Glomerular visceral epithelial cell (primary cell): ENCODE measurements at regions not wholly inside any gene's neighbourhood (a gene's known extent, or its start where the extent isn't known, plus 50 kb on each side); places are given as distances from the start of the nearest gene placed in this dataset.
"Not testable (repeated sequence)": the region's sequence is repeated elsewhere in the genome, so short reads cannot be mapped to it uniquely, and the experiment has no call there.

Experiments
- DNase-seq: peaks from one replicate; pipeline ENCODE4 v3.0.0-alpha.2; 2016; ENCODE audit errors: extremely low spot score

DNA sequence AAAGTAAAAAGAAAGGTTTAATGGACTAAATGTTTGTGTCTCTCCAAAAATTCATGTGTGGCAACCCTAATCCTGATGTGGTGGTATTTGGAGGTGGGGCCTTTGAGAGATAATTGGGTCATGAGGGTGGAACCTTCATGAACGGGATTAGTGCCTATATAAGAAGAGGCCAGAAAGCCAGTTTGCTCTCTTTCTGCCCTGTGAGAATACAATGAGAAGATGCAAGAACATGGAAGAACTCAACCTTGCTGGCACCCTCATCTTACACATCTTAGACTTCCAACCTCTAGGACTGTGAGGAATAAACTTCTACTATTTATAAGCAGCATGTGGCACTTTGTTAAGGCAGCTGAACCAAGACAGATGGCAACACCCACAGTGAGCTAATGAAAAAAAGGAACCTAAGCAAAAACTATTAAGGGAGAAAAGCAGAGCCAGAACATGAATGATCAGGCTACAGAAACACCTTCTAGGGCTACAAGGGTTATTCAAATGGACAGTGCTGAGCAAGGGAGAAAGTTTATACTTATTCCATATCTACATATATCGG lies 159.5 kb downstream of the PLK2 start:
- DNase-seq: no peak

DNA sequence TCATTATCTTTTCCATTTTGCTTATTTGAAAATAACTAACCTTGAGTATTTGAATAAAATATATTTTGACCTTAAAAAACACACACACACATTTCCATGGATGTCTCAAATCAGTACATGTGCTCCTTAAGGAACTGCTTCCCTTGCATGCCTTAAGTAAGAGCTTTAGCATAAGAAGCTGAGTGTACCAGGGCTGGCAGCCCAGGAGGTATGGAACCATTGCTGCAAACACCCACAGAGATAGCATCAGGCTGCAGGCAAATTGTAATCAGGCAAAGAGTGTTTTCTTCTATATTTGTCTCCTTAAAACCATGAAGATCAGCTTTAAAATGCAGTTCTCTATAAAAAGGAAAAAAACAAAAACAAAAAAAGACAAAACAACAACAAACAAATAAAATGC lies 160.6 kb downstream of the PLK2 start:
- DNase-seq: no peak

DNA sequence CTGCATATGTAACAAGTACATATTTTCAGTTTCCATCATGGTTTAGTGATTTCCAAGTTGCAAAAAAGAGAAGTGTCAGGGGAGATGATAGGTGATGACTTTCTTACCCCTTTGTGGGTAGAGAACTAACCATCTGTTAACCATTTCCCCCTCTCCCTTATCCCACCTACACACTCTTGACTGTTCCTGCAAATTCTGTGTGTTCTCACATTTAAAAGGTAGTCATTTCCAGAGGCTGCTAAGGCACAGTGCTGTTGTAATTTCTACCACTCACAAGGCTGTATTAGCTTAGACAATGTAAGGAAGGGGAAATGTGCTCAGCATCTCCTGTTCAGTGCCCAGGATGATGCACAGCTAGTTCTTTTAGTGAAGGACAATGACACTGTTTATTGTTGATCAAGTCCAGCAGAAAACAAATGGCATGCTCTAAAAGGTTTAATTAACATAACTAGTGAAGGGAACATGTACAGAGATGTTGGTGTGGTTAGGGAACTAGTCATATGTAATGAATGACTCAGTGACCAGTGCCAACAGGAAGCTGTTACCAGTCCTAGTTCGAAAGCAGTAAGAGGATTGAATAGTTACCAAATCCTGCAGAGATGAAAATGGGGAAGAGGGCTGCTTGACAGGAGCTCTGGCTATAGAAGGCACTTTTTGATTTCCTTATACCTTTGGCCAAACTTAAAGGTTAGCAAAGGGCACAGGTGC lies 165.1 kb downstream of the PLK2 start:
- DNase-seq: peak; percentile 54

DNA sequence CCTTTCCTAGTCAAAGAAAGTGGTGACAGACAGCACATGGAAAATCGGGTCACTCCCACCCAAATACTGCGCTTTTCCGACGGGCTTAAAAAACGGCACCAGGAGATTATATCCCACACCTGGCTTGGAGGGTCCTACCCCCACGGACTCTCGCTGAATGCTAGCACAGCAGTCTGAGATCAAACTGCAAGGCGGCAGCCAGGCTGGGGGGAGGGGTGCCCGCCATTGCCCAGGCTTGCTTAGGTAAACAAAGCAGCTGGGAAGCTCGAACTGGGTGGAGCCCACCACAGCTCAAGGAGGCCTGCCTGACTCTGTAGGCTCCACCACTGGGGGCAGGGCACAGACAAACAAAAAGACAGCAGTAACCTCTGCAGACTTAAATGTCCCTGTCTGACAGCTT lies 171.6 kb downstream of the PLK2 start:
- not testable (repeated sequence) for DNase-seq

DNA sequence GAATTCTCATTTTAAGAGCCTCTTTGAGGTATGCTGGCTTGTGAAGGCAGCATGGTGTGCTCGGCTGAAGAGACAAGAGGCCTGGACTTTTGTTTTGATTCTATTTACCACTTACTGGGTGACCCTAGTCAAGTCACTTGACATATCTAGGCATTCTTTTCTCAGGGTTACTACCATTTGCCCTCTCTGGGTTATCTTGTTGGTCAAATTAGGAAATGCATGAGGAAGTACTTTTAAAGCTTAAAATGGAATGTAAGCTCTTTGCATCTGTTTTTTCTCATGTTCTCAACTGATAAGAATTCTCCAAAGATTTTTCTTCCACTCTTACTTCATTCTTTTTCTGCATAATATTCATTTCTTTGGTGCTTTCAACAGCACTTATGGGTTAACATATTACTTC lies 173.1 kb downstream of the PLK2 start:
- DNase-seq: no peak

DNA sequence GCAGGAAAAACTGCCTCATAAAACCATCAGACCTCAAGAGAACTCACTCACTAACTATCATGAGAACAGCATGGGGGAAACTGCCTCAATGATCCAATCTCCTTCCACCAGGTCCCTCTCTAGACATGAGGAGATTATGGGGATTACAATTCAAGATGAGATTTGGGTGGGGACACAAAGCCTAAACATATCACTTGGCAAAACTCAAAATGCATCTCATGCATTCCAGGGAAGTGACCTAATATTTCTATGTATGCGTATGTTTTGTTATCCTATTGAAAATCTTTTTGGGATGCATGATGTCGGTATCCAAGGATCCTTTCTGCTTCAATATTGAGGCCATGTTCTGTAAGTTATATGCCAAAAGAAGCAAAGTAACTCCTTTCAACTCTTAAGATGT lies 174.0 kb downstream of the PLK2 start:
- DNase-seq: no peak

DNA sequence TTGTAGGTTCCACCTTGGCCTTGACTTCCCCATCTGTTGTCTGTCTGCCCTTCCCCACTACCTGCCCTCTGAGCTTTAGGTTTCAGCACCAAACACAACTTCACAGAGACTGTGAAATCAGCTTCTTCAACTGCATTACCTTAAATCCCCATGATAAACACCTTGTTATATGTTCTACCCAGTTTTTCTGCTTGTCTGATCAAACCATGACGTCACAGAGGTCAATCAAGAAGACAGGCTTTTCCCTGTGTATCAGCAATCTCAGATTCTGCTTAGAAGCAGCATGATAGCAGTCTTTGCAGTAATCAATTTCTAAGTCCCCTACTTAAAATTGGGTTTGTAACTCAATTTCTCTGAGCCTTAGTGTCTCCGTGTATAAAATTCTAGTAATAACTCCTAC lies 175.0 kb downstream of the PLK2 start:
- no peak for DNase-seq

DNA sequence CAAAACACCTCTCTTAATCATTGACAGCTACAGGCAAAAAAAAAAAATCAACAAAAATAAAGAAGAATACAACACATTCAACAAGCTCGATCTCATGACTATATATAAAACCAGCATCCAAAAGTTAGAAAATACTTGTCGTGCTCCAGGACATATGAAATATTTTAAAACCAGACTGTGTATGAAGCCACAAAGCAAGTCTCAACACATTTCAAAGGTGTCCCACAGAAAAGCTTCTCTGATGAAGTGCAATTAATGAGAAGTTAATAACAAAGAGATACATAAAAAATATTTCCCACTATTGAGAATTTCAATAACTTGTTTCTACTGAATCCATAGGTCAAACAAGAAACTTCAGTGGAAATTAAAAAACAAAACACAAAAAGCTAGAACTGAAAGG lies 178.7 kb downstream of the PLK2 start:
- DNase-seq: no peak

DNA sequence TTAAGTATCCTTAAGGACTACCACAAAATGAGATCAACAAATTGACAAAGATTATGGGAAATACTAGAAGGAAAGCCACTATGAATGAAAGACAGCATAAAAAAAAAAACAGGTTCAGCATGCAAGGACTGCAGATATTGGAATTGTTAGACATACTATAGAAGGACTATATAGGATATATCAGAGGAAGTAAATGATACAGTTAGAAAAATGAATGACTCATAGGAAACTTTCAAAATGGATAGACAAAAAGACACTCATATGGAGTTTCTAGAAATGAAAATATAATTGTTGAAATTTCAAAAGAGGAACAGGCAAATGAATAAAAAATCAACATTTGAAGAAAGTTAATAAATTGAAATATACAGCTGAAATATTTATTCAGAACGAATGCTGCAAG lies 180.6 kb downstream of the PLK2 start:
- DNase-seq: no peak

DNA sequence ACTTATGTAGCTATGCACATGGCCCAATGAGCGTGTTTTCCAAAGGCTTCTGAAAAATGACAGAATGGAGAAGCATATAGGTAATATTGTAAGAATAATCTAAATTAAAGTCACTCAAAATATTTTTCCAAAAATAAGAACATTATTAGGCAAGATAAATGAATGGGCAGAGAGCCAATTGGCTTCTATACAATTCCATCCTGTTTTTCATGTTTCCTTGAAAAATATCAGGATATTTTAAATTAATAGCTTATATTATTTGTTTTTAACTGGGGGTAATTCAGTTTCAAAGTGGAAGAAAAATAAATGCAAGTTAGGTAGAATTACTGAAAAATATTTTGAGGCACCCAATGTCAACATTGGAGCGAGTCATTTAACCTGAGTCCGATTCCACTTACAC lies 183.5 kb downstream of the PLK2 start:
- no peak for DNase-seq

DNA sequence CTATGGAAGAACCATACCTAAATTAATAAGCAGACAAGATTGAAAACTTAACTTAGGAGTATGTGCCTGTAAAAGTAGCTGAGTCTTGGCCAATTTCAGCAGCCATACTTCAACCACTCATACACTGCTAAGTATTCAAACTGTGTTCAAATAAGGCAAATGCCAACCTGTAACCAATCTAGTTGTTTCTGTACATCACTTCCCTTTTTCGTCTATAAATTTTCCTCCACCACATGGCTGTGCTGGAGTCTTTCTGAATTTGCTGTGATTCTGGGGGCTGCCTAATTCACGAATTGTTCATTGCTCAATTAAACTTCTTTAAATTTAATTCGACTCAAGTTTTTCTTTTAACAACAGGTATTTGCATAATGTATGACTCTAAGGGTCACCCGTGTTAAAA lies 184.4 kb downstream of the PLK2 start:
- DNase-seq: no peak

DNA sequence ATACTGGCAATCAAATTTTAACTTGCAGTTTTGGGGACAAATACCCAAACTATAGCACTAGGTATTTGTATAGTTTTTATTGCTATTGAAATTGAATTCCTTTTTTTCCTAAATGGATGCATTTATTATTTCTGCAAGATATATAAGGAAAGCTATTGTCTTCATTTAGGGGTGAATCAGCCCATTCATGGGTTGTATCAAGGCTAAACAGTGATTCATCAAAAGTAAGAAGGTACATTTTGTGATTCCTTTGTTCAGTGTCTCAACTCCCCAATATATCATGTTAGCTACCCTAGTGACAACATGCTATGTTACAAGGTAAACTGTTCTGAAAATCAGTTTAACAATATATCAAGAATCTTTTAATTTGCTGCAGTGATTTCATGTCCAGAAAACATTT lies 185.7 kb downstream of the PLK2 start:
- DNase-seq: no peak

DNA sequence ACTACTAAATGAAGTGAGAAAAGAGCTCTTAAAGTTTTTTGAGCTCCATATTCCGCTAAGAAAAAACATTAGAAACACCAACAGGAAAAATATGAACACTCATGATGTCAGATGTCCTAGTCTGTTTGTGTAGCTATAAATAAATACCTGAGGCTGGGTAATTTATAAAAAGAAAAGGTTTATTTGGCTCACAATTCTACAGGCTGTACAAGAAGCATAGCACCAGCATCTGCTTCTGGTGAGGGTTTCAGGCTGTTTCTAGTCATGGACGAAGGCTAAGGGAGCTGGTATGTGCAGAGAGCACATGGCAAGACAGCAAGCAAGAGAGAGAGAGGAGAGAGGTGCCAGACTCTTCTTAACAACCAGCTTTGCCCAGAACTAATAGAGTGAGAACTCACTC lies 186.2 kb downstream of the PLK2 start:
- no peak for DNase-seq

DNA sequence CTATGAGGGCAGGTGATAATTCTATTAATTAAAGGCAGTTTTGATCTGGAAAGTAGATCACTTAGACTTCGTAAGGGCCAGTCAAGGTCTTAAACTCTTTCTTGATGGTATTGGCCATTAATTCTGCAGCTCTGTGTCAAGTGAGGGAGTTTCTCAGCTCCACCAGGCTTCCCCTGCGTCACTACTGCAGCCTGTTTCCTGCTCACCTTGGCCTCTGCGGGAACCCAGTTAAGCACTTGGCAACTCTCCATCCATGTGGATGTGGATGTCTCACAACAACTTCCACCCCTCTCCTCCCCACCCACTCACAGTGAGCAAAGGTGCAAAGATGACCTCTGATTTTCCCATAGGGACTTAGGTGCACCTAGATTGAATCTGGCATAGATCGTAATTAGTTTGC lies 191.6 kb downstream of the PLK2 start:
- DNase-seq: no peak

DNA sequence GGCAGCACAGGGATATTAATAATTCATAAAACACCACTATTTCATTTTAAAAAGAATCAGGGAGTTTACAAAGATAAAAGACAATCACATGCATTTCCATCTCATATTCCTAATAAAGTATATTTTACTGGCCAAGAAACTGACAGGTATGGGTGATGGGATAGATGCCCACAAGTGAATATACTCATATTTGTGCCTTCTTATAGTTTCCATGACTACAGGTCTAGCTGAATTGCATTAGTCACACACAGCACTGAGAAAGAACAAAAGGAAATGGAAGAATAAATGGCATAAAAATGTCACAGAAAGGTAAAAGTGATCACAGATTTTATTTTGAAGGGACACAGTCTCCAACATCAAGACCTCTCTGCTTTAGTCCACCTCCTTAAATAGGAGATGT lies 193.5 kb downstream of the PLK2 start:
- DNase-seq: peak; percentile 48

DNA sequence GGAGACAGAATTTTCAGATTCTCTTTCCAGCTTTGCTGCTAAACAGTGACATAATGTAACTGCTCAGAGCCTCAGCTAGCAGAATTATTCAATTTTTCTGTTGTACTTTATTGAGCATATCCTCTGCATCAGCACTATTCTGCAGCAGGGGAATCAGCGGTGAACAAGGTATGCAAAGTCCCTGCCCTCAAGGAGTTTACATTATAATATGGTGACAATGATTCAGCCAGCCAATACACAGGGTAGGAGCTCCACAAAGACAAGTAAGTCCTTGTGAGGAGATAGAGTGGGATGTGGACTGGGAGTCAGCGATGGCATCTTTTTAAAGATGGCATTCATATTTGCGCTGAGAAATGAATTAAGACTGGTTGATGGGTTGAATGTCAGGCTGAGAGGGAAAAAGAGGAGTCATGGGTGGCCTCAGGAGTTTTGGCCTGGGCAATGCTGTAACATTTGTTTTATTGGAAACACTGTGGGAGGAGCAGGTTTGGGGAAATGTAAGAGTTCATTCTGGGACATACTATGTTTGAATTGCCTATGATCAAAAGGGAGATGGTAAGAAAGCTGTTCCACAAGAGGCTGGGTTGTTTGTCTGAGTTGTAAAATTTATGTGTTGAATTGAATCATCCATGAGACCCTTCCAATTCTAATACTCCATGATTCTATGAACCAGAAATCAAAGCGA lies 194.5 kb downstream of the PLK2 start:
- DNase-seq: no peak

DNA sequence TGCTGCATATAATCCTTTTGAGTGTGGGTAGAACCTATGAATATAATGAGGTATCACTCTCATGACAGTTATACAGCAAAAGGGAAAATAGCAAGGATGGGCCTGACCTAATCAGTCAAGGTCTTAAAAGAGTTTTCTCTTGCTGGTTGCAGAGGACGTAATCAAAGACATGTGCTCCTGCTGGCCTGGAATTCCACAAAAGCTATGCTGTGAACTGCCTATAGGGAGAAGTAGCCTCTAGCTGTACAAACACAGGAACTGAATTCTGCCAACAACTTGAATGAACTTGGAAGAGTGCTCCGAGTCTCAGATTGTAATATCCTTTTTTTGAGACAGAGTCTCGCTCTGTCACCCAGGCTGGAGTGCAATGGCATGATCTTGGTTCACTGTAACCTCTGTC lies 195.6 kb downstream of the PLK2 start:
- no peak for DNase-seq

DNA sequence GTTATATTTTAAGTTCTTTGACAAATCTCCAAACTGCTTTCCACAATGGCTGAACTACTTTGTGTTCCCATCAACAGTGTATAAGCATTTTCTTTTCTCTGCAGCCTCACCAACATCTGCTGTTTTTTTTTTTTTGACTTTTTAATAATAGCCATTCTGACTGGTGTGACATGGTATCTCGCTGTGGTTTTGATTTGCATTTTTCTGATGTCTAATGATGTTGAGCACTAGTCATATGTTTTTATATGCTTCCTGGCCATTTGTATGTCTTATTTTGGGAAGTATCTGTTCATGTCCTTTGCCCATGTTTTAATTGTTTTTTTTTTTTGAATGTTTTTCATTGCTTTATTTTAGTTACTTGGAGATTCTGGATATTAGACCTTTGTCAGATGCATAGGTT lies 196.6 kb downstream of the PLK2 start:
- no peak for DNase-seq

DNA sequence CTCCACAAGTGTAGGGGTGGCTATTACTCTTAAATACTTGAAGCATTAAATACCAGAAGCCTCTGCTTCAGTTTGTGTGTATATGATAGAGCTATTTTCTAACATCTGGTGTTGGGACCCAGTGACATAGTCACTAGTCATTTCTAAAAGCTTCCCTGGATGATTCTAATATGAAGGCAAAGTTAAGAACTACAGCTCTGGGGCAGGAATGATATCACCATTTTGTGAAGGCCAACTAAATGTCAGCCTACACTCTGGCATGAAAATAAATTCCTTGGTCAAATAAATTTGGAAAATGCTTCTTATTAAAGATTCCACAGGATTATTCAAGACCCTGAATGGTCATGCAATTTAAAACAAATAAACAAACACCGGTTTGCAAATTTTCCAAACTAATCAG lies 197.7 kb downstream of the PLK2 start:
- no peak for DNase-seq

DNA sequence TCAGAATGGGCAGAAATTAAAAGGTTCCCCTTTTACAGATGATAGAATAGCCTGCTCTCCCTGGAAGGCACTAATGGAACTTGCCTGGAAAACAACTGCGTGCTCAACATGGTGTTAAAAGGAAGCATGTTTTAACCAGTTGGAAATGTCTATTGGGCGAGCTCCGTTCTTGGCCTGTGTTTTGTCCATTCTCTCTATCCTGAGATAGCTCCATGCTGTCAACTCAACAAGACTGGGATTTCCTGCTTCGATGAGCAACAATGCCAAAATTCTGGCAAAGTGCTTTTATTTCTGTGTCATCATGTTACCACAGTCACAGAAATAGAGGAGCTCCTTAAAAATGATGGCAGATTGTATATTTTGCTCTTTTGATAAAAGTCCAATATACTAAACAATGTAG lies 198.3 kb downstream of the PLK2 start:
- DNase-seq: peak; percentile 49

DNA sequence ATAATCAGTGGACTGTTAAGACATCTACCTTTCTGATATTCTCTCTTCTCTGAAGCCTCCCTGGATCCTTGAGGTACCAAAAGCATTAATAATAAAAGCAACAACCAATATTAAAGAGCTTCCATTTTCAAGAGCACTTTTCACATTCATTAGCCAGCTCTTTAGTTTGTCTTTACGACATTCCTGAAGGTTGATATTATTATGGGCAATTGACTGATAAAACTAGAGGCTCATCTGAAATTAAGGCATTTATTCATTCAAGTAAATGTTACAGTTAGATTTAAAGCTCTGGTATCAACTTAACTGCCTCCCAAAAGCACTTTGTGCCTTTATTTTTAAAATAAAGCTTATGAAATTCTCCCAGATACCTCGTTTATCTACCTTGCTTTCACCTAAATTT lies 199.6 kb downstream of the PLK2 start:
- DNase-seq: no peak

DNA sequence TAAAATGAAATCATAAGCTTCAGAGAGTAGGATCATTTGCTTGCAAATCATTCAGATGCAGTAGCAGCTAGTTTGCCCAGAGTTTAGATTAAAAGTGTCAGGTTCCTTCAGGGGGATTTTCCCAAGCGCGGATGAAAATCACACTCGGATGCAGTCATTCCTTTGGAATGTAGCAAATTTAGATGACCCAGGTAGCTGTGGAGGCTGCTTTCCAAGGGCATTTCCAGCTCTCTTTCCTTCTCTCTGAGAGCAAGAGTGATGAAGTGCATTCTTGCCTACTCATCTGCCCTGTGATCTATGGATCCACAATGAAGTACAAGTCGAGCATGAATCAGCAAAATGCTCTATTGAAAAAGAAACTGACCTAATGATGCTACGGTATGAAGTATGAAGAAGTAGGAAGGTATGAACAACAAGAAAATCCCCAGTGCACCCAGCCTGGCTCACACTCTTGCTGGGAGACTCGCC lies 200.2 kb downstream of the PLK2 start:
- peak; percentile 97 for DNase-seq

DNA sequence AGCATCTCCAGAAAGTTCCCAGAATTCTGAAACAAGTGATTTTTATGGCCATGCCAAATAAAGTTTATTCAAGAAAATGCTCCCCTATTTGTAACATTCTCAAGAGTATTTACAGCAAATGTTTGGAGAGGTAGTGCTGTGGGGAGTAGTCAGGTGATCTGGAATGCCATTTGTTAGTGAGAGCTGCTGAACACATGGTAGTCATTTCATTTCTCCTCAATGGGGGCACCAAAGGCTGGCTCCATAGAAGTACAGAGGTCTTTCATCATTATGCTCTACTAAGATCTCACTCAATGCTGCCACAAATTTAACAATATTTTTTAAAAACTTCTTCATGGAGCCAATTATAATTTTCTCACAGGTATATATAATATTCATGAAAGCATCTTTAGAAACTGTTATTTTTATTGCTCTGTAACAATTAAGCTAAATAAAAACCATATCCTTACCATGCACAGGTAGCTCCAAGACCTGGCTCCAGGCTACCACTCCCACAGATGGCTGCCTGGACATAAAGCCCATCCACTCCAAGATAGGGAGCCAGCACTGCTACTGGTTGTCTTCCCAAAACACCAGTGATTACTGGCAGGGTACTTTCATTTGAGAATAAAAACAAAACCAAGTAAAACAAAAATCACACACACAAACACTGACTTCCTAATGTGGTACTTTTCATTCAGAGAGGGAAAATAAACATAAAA lies 200.8 kb downstream of the PLK2 start:
- DNase-seq: peak; percentile 37
